ENCODE measurements at regions not wholly inside any gene's neighbourhood (a gene's known extent, or its start where the extent isn't known, plus 50 kb on each side); places are given as distances from the start of the nearest gene placed in this dataset.
"Not testable (repeated sequence)": the region's sequence is repeated elsewhere in the genome, so short reads cannot be mapped to it uniquely, and the experiment has no call there.

- Histone ChIP-seq H3K36me3 (no peaks in the 10 kb centered on the region), H3K4me1 (no peaks in the 10 kb centered on the region), H3K27me3 (peaks cover 0 to 85% (median 15%) of the 10 kb centered on the region in 3 donors), H3K4me3 (no peak overlapping the region), H3K9me3 (no peaks in the 10 kb centered on the region), H3K27ac (no peak overlapping the region)
- DNase-seq: no peak
- intact Hi-C loops (cut with DNase I; ENCODE audit: low total_unique reads): no loop called here
- TF ChIP-seq POLR2A (IDR thresholded peaks at IDR 0.05): no peak
- TF ChIP-seq EP300 (IDR thresholded peaks at IDR 0.05): no peak
- no peak for TF ChIP-seq POLR2AphosphoS5 (IDR thresholded peaks at IDR 0.05)
- 17 to 44% (median 21%) methylated on average over 3 of the region's 3 CpGs for WGBS, 5 donors
Measured at GRCh38 chr22:35156945-35157344, 91.0 kb downstream of the ISX start.

- no peaks in the 10 kb centered on the region for H3K36me3 ChIP-seq
- no peak overlapping the region for H3K4me3 ChIP-seq
- intact Hi-C loops (cut with DNase I; ENCODE audit: low total_unique reads): no loop called here
- no peak overlapping the region for H3K27ac ChIP-seq
- no peaks in the 10 kb centered on the region for H3K9me3 ChIP-seq
- TF ChIP-seq EP300 (IDR thresholded peaks at IDR 0.05) (no peak), POLR2A (IDR thresholded peaks at IDR 0.05) (no peak), CTCF (IDR thresholded peaks at IDR 0.05) (no peak), POLR2AphosphoS5 (IDR thresholded peaks at IDR 0.05) (no peak)
- no peak for DNase-seq
- WGBS, 5 donors: 48 to 60% (median 51%) methylated on average over 7 of the region's 7 CpGs
- no peaks in the 10 kb centered on the region for H3K4me1 ChIP-seq
- peaks cover 0 to 79% (median 11%) of the 10 kb centered on the region in 3 donors for H3K27me3 ChIP-seq
Measured at GRCh38 chr22:35158336-35158735, 92.4 kb downstream of the ISX start.

GRCh38 chr22:35159343-35159742, 93.4 kb downstream of the ISX start:
- intact Hi-C loops (cut with DNase I; ENCODE audit: low total_unique reads): no loop called here
- WGBS, 5 donors: 66 to 91% (median 87%) methylated on average over 2 to 3 of the region's 3 CpGs
- DNase-seq: no peak

GRCh38 chr22:35160268-35160667, 94.3 kb downstream of the ISX start:
- DNase-seq: no peak
- H3K4me3 ChIP-seq: no peak overlapping the region
- TF ChIP-seq POLR2AphosphoS5 (IDR thresholded peaks at IDR 0.05) (no peak), CTCF (IDR thresholded peaks at IDR 0.05) (no peak), POLR2A (IDR thresholded peaks at IDR 0.05) (no peak)
- no peaks in the 10 kb centered on the region for H3K9me3 ChIP-seq
- no peaks in the 10 kb centered on the region for H3K36me3 ChIP-seq
- no peak overlapping the region for H3K27ac ChIP-seq
- no peaks in the 10 kb centered on the region for H3K4me1 ChIP-seq
- 91 to 96% (median 94%) methylated on average over 6 of the region's 6 CpGs for WGBS, 5 donors
- intact Hi-C loops (cut with DNase I; ENCODE audit: low total_unique reads): no loop called here
- peaks cover 0 to 67% (median 4%) of the 10 kb centered on the region in 3 donors for H3K27me3 ChIP-seq

More at GRCh38 chr22:35159343-35159742, 93.4 kb downstream of the ISX start:
- TF ChIP-seq EP300 (IDR thresholded peaks at IDR 0.05) (no peak), CTCF (IDR thresholded peaks at IDR 0.05) (no peak), POLR2AphosphoS5 (IDR thresholded peaks at IDR 0.05) (no peak), POLR2A (IDR thresholded peaks at IDR 0.05) (no peak)
- Histone ChIP-seq H3K4me3 (no peak overlapping the region), H3K27me3 (peaks cover 0 to 72% (median 11%) of the 10 kb centered on the region in 3 donors), H3K4me1 (no peaks in the 10 kb centered on the region), H3K9me3 (no peaks in the 10 kb centered on the region), H3K36me3 (no peaks in the 10 kb centered on the region), H3K27ac (no peak overlapping the region)

GRCh38 chr22:35165896-35166295, 91.4 kb upstream of the HMGXB4 start:
- DNase-seq; H3K36me3 ChIP-seq; intact Hi-C loops (cut with DNase I; ENCODE audit: low total_unique reads); H3K9me3 ChIP-seq; H3K4me1 ChIP-seq; H3K4me3 ChIP-seq; H3K27ac ChIP-seq: not testable (repeated sequence)
- 75 to 83% (median 80%) methylated on average over 9 to 11 of the region's 11 CpGs for WGBS, 5 donors
- H3K27me3 ChIP-seq: peaks cover 0 to 23% (median 0%) of the 10 kb centered on the region in 3 donors

Measured in stomach (tissue), 8 donors.